GM13976 (cell line): ENCODE measurements at regions not wholly inside any gene's neighbourhood (a gene's known extent, or its start where the extent isn't known, plus 50 kb on each side); places are given as distances from the start of the nearest gene placed in this dataset.
"Not testable (repeated sequence)": the region's sequence is repeated elsewhere in the genome, so short reads cannot be mapped to it uniquely, and the experiment has no call there.

Source experiments
- DNase-seq: peaks from one replicate; pipeline ENCODE4 v3.0.0; 2012; ENCODE audit warnings: low spot score
- in situ Hi-C: fragments of 300-500 bp; cut with MboI; formaldehyde crosslinking; loops from one replicate; pipeline ENCODE4 v1.12.0; 2022; ENCODE audit warnings: low sequenced_read_pairs, mixed read lengths, inconsistent platforms; ENCODE audit not compliant: unreplicated experiment
- TF ChIP-seq, protein P1 (sequence below): IDR thresholded peaks from 2 replicates; pipeline ENCODE4 v1.5.1; 2012; ENCODE audit warnings: borderline replicate concordance, mild to moderate bottlenecking; ENCODE audit not compliant: insufficient read depth; ENCODE audit errors: extremely low read depth, missing control alignments, control extremely low read depth

DNA sequence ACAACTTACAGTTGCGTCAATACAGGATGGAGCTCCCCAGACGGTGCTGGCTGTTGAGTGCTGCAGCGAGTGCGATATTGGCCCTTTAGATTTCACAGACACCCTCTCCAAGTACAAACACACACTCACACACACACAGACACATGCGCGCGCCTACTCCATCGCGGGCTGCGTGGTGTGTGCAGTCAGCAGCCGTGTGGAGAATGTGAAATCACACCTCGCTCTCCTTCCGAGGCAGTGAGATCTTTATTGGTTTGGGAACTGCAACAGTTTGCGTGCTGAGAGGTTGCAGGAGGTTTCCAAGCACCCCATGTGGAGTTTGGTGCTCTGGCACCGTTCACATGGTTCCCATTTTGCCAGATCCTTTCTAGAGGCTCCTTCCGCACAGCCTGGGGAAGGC lies 372.2 kb downstream of the RRAGC start:
- no peak for DNase-seq
- TF ChIP-seq, protein P1, sequence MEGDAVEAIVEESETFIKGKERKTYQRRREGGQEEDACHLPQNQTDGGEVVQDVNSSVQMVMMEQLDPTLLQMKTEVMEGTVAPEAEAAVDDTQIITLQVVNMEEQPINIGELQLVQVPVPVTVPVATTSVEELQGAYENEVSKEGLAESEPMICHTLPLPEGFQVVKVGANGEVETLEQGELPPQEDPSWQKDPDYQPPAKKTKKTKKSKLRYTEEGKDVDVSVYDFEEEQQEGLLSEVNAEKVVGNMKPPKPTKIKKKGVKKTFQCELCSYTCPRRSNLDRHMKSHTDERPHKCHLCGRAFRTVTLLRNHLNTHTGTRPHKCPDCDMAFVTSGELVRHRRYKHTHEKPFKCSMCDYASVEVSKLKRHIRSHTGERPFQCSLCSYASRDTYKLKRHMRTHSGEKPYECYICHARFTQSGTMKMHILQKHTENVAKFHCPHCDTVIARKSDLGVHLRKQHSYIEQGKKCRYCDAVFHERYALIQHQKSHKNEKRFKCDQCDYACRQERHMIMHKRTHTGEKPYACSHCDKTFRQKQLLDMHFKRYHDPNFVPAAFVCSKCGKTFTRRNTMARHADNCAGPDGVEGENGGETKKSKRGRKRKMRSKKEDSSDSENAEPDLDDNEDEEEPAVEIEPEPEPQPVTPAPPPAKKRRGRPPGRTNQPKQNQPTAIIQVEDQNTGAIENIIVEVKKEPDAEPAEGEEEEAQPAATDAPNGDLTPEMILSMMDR: no peak
- in situ Hi-C loops: no loop called here

DNA sequence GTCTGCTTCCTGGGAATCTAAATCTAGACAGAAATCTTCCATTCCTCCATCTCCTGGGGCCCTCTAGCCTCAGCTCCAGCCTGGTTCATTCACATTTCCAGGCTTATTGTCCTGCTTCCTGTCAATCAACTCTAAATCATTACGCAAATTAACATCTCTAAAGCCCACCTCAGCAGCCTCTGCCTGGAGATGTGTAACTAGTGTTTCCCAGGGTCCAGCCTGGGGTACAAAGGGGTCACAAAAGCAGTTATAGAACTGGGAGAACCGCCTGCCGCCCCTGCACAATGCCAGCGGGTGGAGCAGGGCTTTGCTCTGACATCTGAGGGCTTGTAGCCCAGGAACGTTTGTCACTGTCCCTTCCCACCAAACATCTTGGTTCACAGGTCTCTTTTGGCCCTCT lies 373.5 kb downstream of the RRAGC start:
- in situ Hi-C loops: no loop called here
- TF ChIP-seq, protein P1: no peak
- no peak for DNase-seq

DNA sequence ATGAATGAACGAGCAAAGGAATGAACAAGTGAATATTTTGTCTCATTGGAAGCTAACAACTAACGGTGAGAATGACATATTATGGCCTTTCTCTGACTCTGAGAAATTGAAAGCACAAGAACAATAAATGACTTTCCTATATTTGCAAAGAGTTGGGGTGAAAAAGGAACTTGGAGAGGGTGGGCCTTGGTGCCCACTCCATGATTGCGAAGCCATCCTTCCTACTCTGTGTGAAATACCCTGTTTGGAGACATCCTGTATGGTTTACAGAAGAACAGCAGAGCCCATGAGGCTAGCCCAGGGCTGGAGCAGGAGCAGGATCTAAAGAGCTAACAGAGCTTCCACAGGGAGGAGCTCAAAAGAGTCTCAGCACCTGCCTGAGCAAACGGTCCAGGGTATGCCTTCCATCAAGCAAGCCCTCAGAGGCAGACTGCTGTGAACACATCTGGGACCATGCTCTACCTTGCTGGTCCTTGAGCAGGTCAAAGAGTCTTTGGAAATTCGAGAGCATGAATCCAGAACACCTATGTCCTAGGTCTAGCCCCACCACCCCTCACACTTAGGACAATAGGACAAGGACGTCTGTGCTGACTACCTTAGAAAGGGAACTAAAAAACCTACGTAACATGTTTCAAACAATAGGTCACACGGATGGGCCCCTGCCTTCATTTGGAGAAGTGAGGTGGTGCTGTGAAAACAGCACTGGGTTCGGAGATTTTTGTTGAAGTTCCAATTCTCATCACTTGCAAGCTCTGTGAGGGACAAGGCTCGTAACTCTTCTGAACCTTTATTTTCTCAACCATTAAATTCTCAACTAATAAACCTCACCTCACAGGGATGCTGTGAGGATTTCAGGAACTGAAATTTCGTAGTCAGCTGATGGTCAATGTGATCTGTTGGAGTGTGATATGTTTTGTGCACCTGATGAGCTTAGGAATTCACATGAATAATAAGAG lies 377.4 kb downstream of the RRAGC start:
- DNase-seq: no peak
- in situ Hi-C loops: no loop called here
- TF ChIP-seq, protein P1: no peak

DNA sequence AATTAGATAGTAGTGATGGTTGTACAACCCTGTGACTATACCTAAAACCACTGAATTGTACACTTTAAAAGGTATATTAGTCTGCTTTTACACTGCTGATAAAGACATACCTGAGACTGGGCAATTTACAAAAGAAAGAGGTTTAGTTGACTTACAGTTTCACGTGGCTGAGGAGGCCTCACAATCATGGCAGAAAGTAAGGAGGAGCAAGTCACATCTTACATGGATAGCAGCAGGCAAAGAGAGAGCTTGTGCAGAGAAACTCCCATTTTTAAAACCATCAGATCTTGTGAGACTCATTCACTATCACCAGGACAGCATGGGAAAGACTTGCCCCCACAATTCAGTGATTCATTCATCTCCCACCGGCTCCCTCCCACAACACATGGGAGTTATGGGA lies 379.9 kb downstream of the RRAGC start:
- in situ Hi-C loops, DNase-seq: not testable (repeated sequence)

DNA sequence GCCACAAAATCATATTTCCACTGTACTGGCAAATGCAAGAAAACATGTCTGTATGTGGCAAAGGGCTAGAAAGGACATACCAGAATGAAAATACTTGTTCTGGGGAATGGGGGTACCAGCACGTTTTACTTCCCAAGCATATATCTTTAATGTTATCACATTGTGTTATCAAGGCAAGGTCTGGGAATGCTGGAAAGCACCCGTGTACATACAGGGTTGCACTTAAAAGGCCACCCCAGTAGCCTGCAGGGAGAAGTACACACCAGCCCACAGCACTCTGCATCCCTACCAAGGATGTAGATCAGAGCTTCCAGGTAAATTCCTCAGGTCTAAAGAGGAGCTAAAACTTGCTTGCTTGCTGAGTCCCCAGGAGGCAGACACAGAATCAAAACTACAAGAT lies 381.8 kb downstream of the RRAGC start:
- DNase-seq: no peak
- in situ Hi-C loops: no loop called here
- TF ChIP-seq, protein P1: no peak

DNA sequence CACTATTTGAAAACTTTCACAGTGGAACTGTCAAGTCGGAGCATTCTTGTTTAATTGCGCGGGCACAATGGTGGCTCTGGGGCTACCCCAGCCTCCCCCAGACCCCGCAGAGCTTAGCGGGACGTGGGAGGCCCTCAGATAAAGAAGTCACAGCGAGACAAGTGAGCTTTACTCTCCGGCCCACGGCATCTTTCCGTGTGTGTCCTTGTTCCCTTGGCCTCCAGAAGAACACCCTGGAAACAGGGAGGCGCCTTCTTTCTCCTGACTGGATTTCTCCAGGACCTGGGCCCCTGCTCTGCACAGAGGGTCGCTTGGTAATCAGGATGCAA lies 382.8 kb downstream of the RRAGC start:
- no peak for DNase-seq
- in situ Hi-C loops: no loop called here
- TF ChIP-seq, protein P1: no peak

DNA sequence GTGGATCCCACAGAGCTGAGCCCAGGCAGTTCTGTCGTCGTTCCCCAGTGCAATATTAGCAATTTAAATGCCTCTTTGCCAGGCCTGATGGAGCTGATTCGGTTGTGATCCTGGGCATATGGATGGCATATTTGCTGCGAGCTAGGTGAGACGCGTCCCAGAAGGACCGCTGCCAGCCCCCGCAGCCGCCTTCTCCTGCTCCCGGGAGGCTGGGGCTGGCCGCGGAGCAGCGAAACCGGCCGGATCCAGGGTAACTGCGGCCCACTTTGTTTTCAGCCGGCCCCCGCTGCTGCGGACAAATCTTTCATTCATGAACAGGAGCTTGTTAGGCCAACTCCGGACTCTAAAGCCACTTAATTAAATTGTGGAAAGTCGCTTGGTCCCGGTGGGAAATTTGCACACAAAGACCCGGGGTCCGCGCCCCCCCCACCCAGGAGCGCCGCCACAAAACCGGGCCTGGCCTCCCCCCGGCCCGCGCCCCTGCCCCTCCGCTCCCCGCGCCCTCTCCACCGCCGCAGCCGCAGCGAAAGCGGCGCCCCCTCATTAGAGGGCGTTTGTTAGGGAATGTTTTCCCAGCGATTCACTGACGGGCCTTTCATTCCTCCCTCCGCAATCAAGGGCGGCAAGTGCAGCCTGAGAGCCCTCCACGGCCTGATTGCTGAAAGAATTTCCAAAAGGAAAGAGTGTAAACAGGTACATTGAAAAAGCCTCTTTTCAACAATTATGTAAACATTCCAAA lies 383.3 kb downstream of the RRAGC start:
- DNase-seq: peak; percentile 52
- TF ChIP-seq, protein P1: no peak
- in situ Hi-C loops: no loop called here
